Neuron (in vitro differentiated cells): ENCODE measurements at regions not wholly inside any gene's neighbourhood (a gene's known extent, or its start where the extent isn't known, plus 50 kb on each side); places are given as distances from the start of the nearest gene placed in this dataset.
"Not testable (repeated sequence)": the region's sequence is repeated elsewhere in the genome, so short reads cannot be mapped to it uniquely, and the experiment has no call there.

ENCODE experiments used
- H2AFZ ChIP-seq: one replicate; pipeline ENCODE4 v1.6.1; 2013; ENCODE audit warnings: low read depth, mild to moderate bottlenecking, inconsistent platforms, low read length, moderate library complexity
- H3K27me3 ChIP-seq: one replicate; pipeline ENCODE4 v1.6.1; 2013; ENCODE audit warnings: low read length; ENCODE audit not compliant: insufficient read depth
- H3K36me3 ChIP-seq: one replicate; pipeline ENCODE4 v1.6.1; 2013; ENCODE audit warnings: low read length; ENCODE audit not compliant: insufficient read depth
- H3K4me1 ChIP-seq: one replicate; pipeline ENCODE4 v1.6.1; 2013; ENCODE audit warnings: low read length; ENCODE audit not compliant: insufficient read depth
- H3K4me3 ChIP-seq: 2 replicates; pipeline ENCODE4 v1.5.1; 2013; ENCODE audit warnings: mild to moderate bottlenecking, low read length, moderate library complexity
- H3K9me3 ChIP-seq: one replicate; pipeline ENCODE4 v1.6.1; 2013; ENCODE audit warnings: low read length

DNA sequence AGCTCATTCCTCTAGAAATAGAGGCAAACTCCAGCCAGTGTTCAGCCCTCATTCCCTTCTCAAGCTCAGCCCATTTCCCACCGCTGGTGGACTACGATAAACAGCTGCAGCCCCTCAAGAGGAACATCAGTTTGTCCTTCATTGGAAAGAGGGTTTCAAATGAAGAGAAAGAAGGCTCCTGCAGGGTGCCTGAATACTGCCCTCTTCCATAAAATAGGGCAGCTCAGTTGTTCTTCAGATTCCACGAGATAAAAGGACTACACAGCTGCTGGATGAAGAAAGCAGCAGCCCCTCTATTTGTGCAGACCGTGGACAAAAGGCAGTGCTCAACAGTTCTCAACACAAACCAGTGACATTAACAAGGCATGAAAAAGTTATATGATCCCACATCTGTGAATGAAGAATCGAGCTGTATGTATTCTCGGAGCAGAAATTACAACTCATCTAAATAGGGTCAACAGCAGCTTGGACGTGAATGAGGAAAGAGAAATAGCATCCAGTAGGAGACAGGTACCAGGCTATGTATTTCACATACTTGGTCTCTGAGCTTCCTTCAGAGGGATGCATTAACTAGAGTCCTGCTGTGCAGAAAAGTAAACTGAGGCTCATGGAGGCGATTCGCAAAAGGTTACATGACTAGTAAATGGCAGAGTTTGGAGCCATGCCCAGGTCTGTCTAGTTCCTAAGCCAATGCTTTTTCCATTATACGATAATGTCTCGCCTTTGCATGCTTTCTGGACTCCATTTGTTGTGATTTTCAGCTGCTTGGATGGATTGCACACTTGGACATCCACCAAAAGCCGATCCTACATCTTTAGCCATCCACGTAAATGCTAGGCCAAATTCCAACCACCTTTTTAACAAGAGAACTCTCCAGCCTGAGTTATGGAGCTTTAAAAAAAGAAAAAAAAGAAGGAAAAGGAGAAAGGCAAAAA is 301.2 kb upstream of the PPARGC1A start:
- peaks cover 3% of the 10 kb centered on the region for H3K4me1 ChIP-seq
- H3K27me3 ChIP-seq, result no peaks in the 10 kb centered on the region
- no peak overlapping the region for H2AFZ ChIP-seq
- H3K9me3 ChIP-seq, result no peaks in the 10 kb centered on the region
- H3K4me3 ChIP-seq, result no peak overlapping the region
- no peaks in the 10 kb centered on the region for H3K36me3 ChIP-seq

DNA sequence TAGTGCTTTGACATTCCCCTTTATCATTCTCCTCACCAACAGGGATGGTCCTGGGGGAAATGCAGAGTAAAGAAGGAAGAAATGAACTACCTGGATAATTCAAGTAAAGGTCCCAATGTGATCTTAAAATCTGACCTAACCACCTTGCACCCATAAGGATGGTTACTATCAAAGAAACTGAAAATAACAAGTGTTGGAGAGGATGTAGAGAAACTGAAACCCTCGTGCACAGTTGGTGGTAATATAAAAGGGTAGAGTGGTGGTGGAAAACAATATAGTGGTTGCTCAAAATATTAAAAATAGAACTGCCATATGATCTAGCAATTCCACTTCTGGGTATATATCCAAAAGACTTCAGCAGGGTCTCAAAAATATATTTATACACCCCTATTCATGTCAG is 298.6 kb upstream of the PPARGC1A start:
- Histone ChIP-seq H3K4me1 (peaks cover 3% of the 10 kb centered on the region), H2AFZ (no peak overlapping the region), H3K36me3 (no peaks in the 10 kb centered on the region), H3K4me3 (no peak overlapping the region), H3K9me3 (no peaks in the 10 kb centered on the region), H3K27me3 (no peaks in the 10 kb centered on the region)

GRCh38 chr4:24186466-24186865 is 296.6 kb upstream of the PPARGC1A start:
- Histone ChIP-seq H3K4me1 (peaks cover 3% of the 10 kb centered on the region), H3K4me3 (no peak overlapping the region), H2AFZ (no peak overlapping the region), H3K27me3 (no peaks in the 10 kb centered on the region), H3K36me3 (no peaks in the 10 kb centered on the region), H3K9me3 (no peaks in the 10 kb centered on the region)

GRCh38 chr4:24181005-24181404 is 291.2 kb upstream of the PPARGC1A start:
- no peaks in the 10 kb centered on the region for H3K27me3 ChIP-seq
- H3K4me3 ChIP-seq, result no peak overlapping the region
- no peaks in the 10 kb centered on the region for H3K9me3 ChIP-seq
- H3K4me1 ChIP-seq, result no peaks in the 10 kb centered on the region
- no peaks in the 10 kb centered on the region for H3K36me3 ChIP-seq
- no peak overlapping the region for H2AFZ ChIP-seq

- H3K4me3 ChIP-seq, result no peak overlapping the region
- no peaks in the 10 kb centered on the region for H3K4me1 ChIP-seq
- no peaks in the 10 kb centered on the region for H3K36me3 ChIP-seq
- H3K27me3 ChIP-seq, result no peaks in the 10 kb centered on the region
- H3K9me3 ChIP-seq, result no peaks in the 10 kb centered on the region
- H2AFZ ChIP-seq, result no peak overlapping the region
Measured at GRCh38 chr4:24180586-24180985, 290.7 kb upstream of the PPARGC1A start.

DNA sequence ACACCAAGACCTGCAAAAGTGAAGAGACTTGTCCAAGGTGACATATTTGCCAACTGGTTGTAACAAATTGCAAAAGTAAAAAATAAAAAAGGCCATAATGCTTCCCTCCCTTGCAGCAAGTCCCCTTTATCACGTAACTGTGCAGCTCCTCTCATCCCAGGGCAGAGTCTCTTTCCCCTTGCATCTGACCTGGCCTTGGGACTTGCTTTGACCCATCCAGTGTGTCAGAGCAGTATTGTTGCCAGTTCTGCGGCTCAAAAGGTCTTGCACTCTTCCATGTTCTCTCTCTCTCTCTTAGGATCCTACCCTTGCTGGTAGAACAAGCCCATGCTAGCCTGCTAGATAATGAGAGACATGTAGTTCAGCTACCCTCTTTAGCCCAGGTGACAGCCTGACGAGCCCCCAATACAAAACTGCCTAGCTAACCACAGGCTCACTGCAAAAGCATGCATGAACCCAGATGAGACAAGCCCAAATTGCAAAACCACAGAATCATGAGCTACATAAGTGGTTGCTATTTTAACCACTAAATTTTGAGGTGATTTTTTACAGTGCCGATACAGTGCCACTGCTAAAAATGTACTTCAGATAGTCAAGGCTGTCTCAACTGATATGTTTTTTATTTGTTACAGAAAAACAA is 289.5 kb upstream of the PPARGC1A start:
- no peaks in the 10 kb centered on the region for H3K27me3 ChIP-seq
- no peak overlapping the region for H2AFZ ChIP-seq
- H3K9me3 ChIP-seq, result no peaks in the 10 kb centered on the region
- no peaks in the 10 kb centered on the region for H3K36me3 ChIP-seq
- H3K4me1 ChIP-seq, result no peaks in the 10 kb centered on the region
- no peak overlapping the region for H3K4me3 ChIP-seq

GRCh38 chr4:24177443-24177842 is 287.6 kb upstream of the PPARGC1A start:
- H3K4me3 ChIP-seq, H2AFZ ChIP-seq, H3K36me3 ChIP-seq, H3K4me1 ChIP-seq, H3K27me3 ChIP-seq, H3K9me3 ChIP-seq: not testable (repeated sequence)

GRCh38 chr4:24175707-24176106 is 285.9 kb upstream of the PPARGC1A start:
- no peaks in the 10 kb centered on the region for H3K4me1 ChIP-seq
- no peak overlapping the region for H3K4me3 ChIP-seq
- H3K27me3 ChIP-seq, result no peaks in the 10 kb centered on the region
- H3K36me3 ChIP-seq, result no peaks in the 10 kb centered on the region
- H3K9me3 ChIP-seq, result no peaks in the 10 kb centered on the region
- H2AFZ ChIP-seq, result no peak overlapping the region

GRCh38 chr4:24174602-24175001 is 284.8 kb upstream of the PPARGC1A start:
- Histone ChIP-seq H2AFZ (no peak overlapping the region), H3K4me1 (no peaks in the 10 kb centered on the region), H3K4me3 (no peak overlapping the region), H3K9me3 (no peaks in the 10 kb centered on the region), H3K27me3 (no peaks in the 10 kb centered on the region), H3K36me3 (no peaks in the 10 kb centered on the region)

DNA sequence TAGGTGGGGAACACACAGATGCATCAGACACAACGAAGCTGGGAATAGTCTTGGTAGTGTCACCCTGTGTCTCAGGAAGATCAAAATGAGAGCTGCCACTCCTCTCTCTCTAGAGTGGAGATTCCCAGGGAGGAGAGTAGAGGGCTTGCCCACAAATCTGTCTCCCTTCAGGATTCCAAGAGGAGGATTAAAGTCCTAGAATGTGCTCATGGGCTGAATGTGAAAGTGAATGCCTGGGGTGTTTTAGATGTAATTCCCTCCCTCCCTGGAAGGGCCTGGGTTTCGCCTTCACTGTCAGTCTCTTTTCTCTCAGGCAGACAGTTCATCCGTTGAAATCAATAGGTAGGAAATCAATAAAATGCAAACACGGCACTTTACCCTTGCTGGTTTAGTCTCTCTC is 282.6 kb upstream of the PPARGC1A start:
- Histone ChIP-seq H3K36me3 (no peaks in the 10 kb centered on the region), H3K4me1 (no peaks in the 10 kb centered on the region), H3K27me3 (no peaks in the 10 kb centered on the region), H3K4me3 (no peak overlapping the region), H2AFZ (no peak overlapping the region), H3K9me3 (no peaks in the 10 kb centered on the region)

DNA sequence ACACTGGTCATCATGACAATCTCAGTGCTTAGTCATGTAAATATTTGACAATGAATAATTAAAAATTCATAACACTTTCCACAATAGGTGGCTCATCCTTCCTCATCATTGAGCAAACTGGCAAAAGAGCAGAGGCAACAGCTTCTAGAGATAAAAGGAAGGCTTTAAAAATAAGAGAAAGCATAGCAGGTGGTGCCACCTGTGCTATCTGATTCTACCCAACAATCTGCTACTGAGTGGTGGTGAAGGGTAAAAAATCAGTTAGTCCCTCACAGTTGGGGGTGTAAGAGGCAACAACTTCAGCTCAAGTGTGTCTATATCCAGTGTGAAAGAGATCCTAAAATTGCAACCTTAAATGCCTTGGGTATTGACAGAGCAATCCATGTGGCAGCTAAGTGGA is 280.1 kb upstream of the PPARGC1A start:
- no peak overlapping the region for H3K4me3 ChIP-seq
- no peak overlapping the region for H2AFZ ChIP-seq
- H3K27me3 ChIP-seq, result no peaks in the 10 kb centered on the region
- H3K9me3 ChIP-seq, result no peaks in the 10 kb centered on the region
- H3K4me1 ChIP-seq, result no peaks in the 10 kb centered on the region
- H3K36me3 ChIP-seq, result no peaks in the 10 kb centered on the region

- Histone ChIP-seq H3K27me3 (no peaks in the 10 kb centered on the region), H3K36me3 (no peaks in the 10 kb centered on the region), H3K4me3 (no peak overlapping the region), H2AFZ (no peak overlapping the region), H3K4me1 (no peaks in the 10 kb centered on the region), H3K9me3 (no peaks in the 10 kb centered on the region)
Measured at GRCh38 chr4:24168658-24169057, 278.8 kb upstream of the PPARGC1A start.

- Histone ChIP-seq H3K4me1 (no peaks in the 10 kb centered on the region), H2AFZ (no peak overlapping the region), H3K36me3 (no peaks in the 10 kb centered on the region), H3K9me3 (no peaks in the 10 kb centered on the region), H3K27me3 (no peaks in the 10 kb centered on the region), H3K4me3 (no peak overlapping the region)
Measured at GRCh38 chr4:24166501-24166900, 276.7 kb upstream of the PPARGC1A start.
